ENCODE measurements at regions not wholly inside any gene's neighbourhood (a gene's known extent, or its start where the extent isn't known, plus 50 kb on each side); places are given as distances from the start of the nearest gene placed in this dataset.

DNA sequence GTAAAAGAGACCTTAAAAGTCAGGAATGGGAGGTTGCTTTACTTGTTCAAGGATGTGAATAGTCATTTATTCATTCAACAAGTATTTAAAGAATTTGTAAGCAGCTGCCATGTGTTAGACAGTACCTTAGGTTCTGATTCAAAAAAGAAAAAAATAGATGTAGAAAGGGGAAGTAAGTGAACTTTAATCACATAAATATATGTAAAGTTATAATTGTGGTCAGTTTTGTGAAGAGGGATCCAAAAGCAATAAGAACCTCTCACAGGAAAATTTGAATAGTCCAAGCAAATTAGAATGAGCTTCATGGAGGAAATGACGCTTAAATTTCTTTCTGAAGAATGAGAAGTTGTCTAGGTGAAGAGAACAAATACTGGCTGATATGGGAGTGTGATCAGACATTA lies 596.1 kb upstream of the CITED2 start:
- TF ChIP-seq, protein P1, sequence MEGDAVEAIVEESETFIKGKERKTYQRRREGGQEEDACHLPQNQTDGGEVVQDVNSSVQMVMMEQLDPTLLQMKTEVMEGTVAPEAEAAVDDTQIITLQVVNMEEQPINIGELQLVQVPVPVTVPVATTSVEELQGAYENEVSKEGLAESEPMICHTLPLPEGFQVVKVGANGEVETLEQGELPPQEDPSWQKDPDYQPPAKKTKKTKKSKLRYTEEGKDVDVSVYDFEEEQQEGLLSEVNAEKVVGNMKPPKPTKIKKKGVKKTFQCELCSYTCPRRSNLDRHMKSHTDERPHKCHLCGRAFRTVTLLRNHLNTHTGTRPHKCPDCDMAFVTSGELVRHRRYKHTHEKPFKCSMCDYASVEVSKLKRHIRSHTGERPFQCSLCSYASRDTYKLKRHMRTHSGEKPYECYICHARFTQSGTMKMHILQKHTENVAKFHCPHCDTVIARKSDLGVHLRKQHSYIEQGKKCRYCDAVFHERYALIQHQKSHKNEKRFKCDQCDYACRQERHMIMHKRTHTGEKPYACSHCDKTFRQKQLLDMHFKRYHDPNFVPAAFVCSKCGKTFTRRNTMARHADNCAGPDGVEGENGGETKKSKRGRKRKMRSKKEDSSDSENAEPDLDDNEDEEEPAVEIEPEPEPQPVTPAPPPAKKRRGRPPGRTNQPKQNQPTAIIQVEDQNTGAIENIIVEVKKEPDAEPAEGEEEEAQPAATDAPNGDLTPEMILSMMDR (IDR thresholded peaks at IDR 0.05; ENCODE audit: insufficient read depth, low read length, poor library complexity, severe bottlenecking): no peak
- TF ChIP-seq EZH2phosphoT487 (conservative IDR thresholded peaks at IDR 0.05; ENCODE audit: low read length): no peak
